ENCODE measurements at regions not wholly inside any gene's neighbourhood (a gene's known extent, or its start where the extent isn't known, plus 50 kb on each side); places are given as distances from the start of the nearest gene placed in this dataset.

DNA sequence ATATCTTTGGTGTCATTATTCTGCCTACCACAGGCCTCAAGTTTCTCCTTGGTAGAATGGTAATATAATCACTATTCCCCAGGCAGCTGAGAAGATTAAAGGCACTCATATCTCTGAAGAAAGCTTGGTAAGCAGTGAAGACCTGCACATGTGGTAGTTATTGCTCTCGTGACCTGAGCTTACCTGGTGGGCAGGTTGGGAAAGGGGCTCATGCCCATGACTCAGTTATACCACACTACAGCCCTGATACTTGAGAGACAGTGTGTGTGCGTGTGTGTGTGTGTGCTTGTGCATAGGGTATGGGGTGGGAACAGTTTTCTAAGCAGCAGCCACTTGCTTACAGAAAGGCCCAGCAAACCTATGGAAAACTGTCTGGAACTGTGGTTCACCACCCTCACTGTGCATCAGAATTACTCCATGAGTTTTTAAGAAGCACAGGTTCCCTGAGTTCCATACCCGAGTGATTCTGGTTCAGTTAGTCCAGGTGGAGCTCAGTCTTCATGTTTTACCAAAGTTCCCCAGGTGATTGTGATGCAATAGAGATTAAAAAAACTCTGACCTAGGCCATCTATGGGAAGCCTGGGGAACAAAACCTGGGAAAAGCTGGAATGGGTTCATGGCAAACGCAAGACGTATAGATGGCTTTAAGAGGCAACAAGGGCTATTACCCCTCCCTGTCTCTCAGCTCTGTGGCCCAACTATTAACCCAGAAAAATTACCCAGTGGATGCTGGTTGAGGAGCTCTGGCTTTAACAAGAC is 79.0 kb upstream of the ZBED5 start:
- H3K4me3 ChIP-seq (ENCODE audit: insufficient read depth, low read depth, low read length): no peak overlapping the region
- peaks cover 4% of the 10 kb centered on the region for H3K4me1 ChIP-seq (ENCODE audit: insufficient read depth, low read length)
- H4K20me1 ChIP-seq (ENCODE audit: insufficient read depth, low read length): no peaks in the 10 kb centered on the region
- H2AFZ ChIP-seq (ENCODE audit: low read depth, low read length): no peak overlapping the region
- Mint-ChIP-seq H3K4me1 (ENCODE audit: low read depth, unreplicated experiment) (no peaks in the 10 kb centered on the region), H3K4me3 (ENCODE audit: unreplicated experiment) (no peak overlapping the region), H3K27me3 (ENCODE audit: low read depth, unreplicated experiment) (peaks cover 10% of the 10 kb centered on the region), H3K27ac (ENCODE audit: unreplicated experiment) (no peak overlapping the region), H3K9me3 (ENCODE audit: unreplicated experiment) (no peaks in the 10 kb centered on the region), H3K36me3 (ENCODE audit: low read depth, unreplicated experiment) (no peaks in the 10 kb centered on the region)
- H3K79me2 ChIP-seq (ENCODE audit: insufficient read depth, low read length): no peaks in the 10 kb centered on the region
- H3K9ac ChIP-seq (ENCODE audit: low read length): no peak overlapping the region
- FAIRE-seq (no peak), DNase-seq (ENCODE audit: low read depth) (no peak)
- no peaks in the 10 kb centered on the region for H3K27me3 ChIP-seq (ENCODE audit: insufficient read depth, low read length)
- TF ChIP-seq EZH2 (IDR thresholded peaks at IDR 0.05; ENCODE audit: insufficient read depth, low read length): no peak
- TF ChIP-seq, protein P1, sequence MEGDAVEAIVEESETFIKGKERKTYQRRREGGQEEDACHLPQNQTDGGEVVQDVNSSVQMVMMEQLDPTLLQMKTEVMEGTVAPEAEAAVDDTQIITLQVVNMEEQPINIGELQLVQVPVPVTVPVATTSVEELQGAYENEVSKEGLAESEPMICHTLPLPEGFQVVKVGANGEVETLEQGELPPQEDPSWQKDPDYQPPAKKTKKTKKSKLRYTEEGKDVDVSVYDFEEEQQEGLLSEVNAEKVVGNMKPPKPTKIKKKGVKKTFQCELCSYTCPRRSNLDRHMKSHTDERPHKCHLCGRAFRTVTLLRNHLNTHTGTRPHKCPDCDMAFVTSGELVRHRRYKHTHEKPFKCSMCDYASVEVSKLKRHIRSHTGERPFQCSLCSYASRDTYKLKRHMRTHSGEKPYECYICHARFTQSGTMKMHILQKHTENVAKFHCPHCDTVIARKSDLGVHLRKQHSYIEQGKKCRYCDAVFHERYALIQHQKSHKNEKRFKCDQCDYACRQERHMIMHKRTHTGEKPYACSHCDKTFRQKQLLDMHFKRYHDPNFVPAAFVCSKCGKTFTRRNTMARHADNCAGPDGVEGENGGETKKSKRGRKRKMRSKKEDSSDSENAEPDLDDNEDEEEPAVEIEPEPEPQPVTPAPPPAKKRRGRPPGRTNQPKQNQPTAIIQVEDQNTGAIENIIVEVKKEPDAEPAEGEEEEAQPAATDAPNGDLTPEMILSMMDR (IDR thresholded peaks at IDR 0.05; ENCODE audit: insufficient read depth, low read depth, low read length): no peak
- no peak overlapping the region for H3K4me2 ChIP-seq (ENCODE audit: low read length)
- H3K36me3 ChIP-seq (ENCODE audit: insufficient read depth, low read length): no peaks in the 10 kb centered on the region
- no peaks in the 10 kb centered on the region for H3K9me3 ChIP-seq (ENCODE audit: insufficient read depth, low read depth, low read length)
- no peak overlapping the region for H3K27ac ChIP-seq (ENCODE audit: low read depth, low read length)

DNA sequence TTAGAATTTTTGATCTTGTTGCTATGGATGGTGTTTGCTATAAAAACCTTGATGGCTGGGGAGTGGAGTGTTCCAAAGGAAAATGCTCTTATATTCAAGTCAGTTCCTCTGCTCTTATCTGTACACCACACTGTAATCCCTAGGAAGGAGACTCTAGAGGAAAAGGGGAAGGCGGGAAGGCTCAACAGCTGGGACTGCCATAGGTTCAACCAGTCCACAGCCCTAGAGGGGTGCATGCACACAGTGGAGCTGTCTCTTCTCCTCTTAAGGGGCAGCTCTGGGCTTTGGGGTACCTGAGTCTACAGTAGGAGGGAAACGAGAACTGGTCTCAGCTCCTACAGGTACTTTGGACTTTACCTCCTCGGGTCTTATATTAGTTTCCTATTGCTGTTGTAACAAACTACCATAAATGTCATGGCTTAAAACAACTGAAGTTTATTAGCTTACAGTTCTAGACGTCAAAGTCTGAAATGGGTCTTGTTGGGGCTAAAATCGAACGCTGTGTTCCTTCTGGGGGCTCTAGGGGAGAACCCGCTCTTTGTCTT is 77.2 kb upstream of the ZBED5 start:
- no peaks in the 10 kb centered on the region for H3K36me3 ChIP-seq (ENCODE audit: insufficient read depth, low read length)
- no peak overlapping the region for H3K4me3 ChIP-seq (ENCODE audit: insufficient read depth, low read depth, low read length)
- H3K4me1 Mint-ChIP-seq (ENCODE audit: low read depth, unreplicated experiment): no peaks in the 10 kb centered on the region
- H3K27me3 Mint-ChIP-seq (ENCODE audit: low read depth, unreplicated experiment): peaks cover 10% of the 10 kb centered on the region
- H3K27ac Mint-ChIP-seq (ENCODE audit: unreplicated experiment): no peak overlapping the region
- FAIRE-seq (no peak), DNase-seq (ENCODE audit: low read depth) (no peak)
- H3K27me3 ChIP-seq (ENCODE audit: insufficient read depth, low read length): no peaks in the 10 kb centered on the region
- peaks cover 6% of the 10 kb centered on the region for H3K4me1 ChIP-seq (ENCODE audit: insufficient read depth, low read length)
- no peaks in the 10 kb centered on the region for H3K36me3 Mint-ChIP-seq (ENCODE audit: low read depth, unreplicated experiment)
- H3K79me2 ChIP-seq (ENCODE audit: insufficient read depth, low read length): no peaks in the 10 kb centered on the region
- TF ChIP-seq, protein P1 (IDR thresholded peaks at IDR 0.05; ENCODE audit: insufficient read depth, low read depth, low read length): no peak
- TF ChIP-seq EZH2 (IDR thresholded peaks at IDR 0.05; ENCODE audit: insufficient read depth, low read length): no peak
- H3K4me2 ChIP-seq (ENCODE audit: low read length): no peak overlapping the region
- H3K4me3 Mint-ChIP-seq (ENCODE audit: unreplicated experiment): no peak overlapping the region
- H3K9me3 Mint-ChIP-seq (ENCODE audit: unreplicated experiment): no peaks in the 10 kb centered on the region
- H3K9ac ChIP-seq (ENCODE audit: low read length): no peak overlapping the region
- H4K20me1 ChIP-seq (ENCODE audit: insufficient read depth, low read length): no peaks in the 10 kb centered on the region
- H2AFZ ChIP-seq (ENCODE audit: low read depth, low read length): no peak overlapping the region
- no peaks in the 10 kb centered on the region for H3K9me3 ChIP-seq (ENCODE audit: insufficient read depth, low read depth, low read length)
- no peak overlapping the region for H3K27ac ChIP-seq (ENCODE audit: low read depth, low read length)
